ENCODE measurements at regions not wholly inside any gene's neighbourhood (a gene's known extent, or its start where the extent isn't known, plus 50 kb on each side); places are given as distances from the start of the nearest gene placed in this dataset.

DNA sequence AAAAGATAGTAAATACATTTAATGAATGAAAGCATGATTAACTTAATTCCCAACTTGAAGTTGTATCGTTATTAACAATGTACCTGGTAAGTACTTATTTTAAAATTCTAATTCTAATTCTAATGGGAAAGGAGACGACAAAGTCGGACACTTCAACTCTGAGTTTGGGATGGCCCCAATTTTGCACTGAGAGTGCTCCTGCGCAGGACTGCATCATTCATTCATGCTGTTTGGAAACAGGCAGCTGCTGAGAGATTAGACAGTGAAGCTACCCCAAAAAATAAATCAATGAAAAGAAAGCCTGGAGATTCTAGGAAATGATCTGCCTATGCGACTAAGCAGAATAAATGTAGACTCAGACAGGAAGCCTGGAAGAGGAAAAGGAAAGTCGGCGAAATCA, 141.7 kb upstream of the VKORC1L1 start:
- ATAC-seq (no peak), DNase-seq (ENCODE audit: low read depth, low spot score) (no peak)
- in situ Hi-C loops (cut with HindIII; ENCODE audit: low pct_unique_long_range_greater_than_20kb, low sequenced_read_pairs) = no loop called here
- no peaks in the 10 kb centered on the region for H3K36me3 ChIP-seq (ENCODE audit: control insufficient read depth, insufficient read depth, low read length)
- H3K27ac ChIP-seq (ENCODE audit: low read length) = no peak overlapping the region
- POLR2A ChIA-PET = no interaction called here
- TF ChIP-seq, protein P1, sequence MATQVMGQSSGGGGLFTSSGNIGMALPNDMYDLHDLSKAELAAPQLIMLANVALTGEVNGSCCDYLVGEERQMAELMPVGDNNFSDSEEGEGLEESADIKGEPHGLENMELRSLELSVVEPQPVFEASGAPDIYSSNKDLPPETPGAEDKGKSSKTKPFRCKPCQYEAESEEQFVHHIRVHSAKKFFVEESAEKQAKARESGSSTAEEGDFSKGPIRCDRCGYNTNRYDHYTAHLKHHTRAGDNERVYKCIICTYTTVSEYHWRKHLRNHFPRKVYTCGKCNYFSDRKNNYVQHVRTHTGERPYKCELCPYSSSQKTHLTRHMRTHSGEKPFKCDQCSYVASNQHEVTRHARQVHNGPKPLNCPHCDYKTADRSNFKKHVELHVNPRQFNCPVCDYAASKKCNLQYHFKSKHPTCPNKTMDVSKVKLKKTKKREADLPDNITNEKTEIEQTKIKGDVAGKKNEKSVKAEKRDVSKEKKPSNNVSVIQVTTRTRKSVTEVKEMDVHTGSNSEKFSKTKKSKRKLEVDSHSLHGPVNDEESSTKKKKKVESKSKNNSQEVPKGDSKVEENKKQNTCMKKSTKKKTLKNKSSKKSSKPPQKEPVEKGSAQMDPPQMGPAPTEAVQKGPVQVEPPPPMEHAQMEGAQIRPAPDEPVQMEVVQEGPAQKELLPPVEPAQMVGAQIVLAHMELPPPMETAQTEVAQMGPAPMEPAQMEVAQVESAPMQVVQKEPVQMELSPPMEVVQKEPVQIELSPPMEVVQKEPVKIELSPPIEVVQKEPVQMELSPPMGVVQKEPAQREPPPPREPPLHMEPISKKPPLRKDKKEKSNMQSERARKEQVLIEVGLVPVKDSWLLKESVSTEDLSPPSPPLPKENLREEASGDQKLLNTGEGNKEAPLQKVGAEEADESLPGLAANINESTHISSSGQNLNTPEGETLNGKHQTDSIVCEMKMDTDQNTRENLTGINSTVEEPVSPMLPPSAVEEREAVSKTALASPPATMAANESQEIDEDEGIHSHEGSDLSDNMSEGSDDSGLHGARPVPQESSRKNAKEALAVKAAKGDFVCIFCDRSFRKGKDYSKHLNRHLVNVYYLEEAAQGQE (IDR thresholded peaks at IDR 0.05; ENCODE audit: insufficient read depth in 1 of 2, low read depth in 2 of 2, low read length in 1 of 2) = no peak
- TF ChIP-seq, protein P2, sequence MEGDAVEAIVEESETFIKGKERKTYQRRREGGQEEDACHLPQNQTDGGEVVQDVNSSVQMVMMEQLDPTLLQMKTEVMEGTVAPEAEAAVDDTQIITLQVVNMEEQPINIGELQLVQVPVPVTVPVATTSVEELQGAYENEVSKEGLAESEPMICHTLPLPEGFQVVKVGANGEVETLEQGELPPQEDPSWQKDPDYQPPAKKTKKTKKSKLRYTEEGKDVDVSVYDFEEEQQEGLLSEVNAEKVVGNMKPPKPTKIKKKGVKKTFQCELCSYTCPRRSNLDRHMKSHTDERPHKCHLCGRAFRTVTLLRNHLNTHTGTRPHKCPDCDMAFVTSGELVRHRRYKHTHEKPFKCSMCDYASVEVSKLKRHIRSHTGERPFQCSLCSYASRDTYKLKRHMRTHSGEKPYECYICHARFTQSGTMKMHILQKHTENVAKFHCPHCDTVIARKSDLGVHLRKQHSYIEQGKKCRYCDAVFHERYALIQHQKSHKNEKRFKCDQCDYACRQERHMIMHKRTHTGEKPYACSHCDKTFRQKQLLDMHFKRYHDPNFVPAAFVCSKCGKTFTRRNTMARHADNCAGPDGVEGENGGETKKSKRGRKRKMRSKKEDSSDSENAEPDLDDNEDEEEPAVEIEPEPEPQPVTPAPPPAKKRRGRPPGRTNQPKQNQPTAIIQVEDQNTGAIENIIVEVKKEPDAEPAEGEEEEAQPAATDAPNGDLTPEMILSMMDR (IDR thresholded peaks at IDR 0.05) = no peak
- TF ChIP-seq SIN3A (IDR thresholded peaks at IDR 0.05; ENCODE audit: borderline replicate concordance, insufficient read depth, low read depth, low read length) (no peak), TCF7L2 (IDR thresholded peaks at IDR 0.05; ENCODE audit: low read depth, low read length) (no peak), POLR2AphosphoS5 (IDR thresholded peaks at IDR 0.05; ENCODE audit: low read depth, low read length) (no peak)
- BruUV-seq (replicated peaks) = no TSS peak
- no peaks in the 10 kb centered on the region for H3K9me3 ChIP-seq (ENCODE audit: control insufficient read depth, insufficient read depth, low read depth, low read length)
- H3K4me1 ChIP-seq (ENCODE audit: control insufficient read depth, insufficient read depth, low read length) = no peaks in the 10 kb centered on the region
- intact Hi-C loops (cut with micrococcal nuclease; ENCODE audit: unreplicated experiment) = no loop called here
- H3K27me3 ChIP-seq (ENCODE audit: control insufficient read depth, insufficient read depth, low read length) = no peaks in the 10 kb centered on the region
- H3K4me3 ChIP-seq (ENCODE audit: low read depth in 2 of 2, low read length in 2 of 2) = no peak overlapping the region
- CTCF ChIA-PET = no interaction called here

DNA sequence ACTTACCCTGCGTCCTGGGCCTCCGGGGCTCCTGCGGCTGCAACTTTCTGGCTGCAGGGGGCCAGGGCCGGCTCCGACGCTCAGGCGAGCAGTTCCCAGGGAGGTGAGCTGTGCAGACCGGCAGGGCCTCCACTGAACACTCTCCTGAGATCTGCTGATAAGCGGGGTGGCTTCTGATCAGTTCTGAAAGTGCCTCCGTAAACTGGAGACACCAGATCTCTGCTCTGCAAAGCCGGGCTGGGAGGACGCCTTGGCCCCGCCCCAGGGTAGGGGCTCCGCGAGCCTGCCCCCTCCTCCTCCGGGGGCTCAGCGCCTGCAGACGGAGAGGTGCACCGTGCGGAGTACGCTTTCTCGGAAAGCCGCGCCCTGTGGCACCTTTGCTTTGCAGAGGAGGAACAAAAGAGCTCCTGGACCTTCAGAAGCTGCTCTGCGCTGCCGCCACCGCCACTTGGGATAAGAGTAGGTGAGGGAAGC, 141.3 kb upstream of the VKORC1L1 start:
- ChIA-PET POLR2A (no interaction called here), CTCF (no interaction called here)
- in situ Hi-C loops (cut with HindIII; ENCODE audit: low pct_unique_long_range_greater_than_20kb, low sequenced_read_pairs) (no loop called here), intact Hi-C loops (cut with micrococcal nuclease; ENCODE audit: unreplicated experiment) (no loop called here)
- H3K27me3 ChIP-seq (ENCODE audit: control insufficient read depth, insufficient read depth, low read length) = no peaks in the 10 kb centered on the region
- TF ChIP-seq, protein P1 (IDR thresholded peaks at IDR 0.05; ENCODE audit: insufficient read depth in 1 of 2, low read depth in 2 of 2, low read length in 1 of 2) = no peak
- no peak for TF ChIP-seq POLR2AphosphoS5 (IDR thresholded peaks at IDR 0.05; ENCODE audit: low read depth, low read length)
- no peak for TF ChIP-seq TCF7L2 (IDR thresholded peaks at IDR 0.05; ENCODE audit: low read depth, low read length)
- TF ChIP-seq, protein P2 (IDR thresholded peaks at IDR 0.05) = no peak
- TF ChIP-seq SIN3A (IDR thresholded peaks at IDR 0.05; ENCODE audit: borderline replicate concordance, insufficient read depth, low read depth, low read length) = no peak
- no peaks in the 10 kb centered on the region for H3K4me1 ChIP-seq (ENCODE audit: control insufficient read depth, insufficient read depth, low read length)
- H3K36me3 ChIP-seq (ENCODE audit: control insufficient read depth, insufficient read depth, low read length) = no peaks in the 10 kb centered on the region
- no peak for ATAC-seq
- no peak for DNase-seq (ENCODE audit: low read depth, low spot score)
- no peaks in the 10 kb centered on the region for H3K9me3 ChIP-seq (ENCODE audit: control insufficient read depth, insufficient read depth, low read depth, low read length)
- H3K4me3 ChIP-seq (ENCODE audit: low read depth in 2 of 2, low read length in 2 of 2) = no peak overlapping the region
- no peak overlapping the region for H3K27ac ChIP-seq (ENCODE audit: low read length)
- no TSS peak for BruUV-seq (replicated peaks)
